ENCODE measurements at regions not wholly inside any gene's neighbourhood (a gene's known extent, or its start where the extent isn't known, plus 50 kb on each side); places are given as distances from the start of the nearest gene placed in this dataset.

DNA sequence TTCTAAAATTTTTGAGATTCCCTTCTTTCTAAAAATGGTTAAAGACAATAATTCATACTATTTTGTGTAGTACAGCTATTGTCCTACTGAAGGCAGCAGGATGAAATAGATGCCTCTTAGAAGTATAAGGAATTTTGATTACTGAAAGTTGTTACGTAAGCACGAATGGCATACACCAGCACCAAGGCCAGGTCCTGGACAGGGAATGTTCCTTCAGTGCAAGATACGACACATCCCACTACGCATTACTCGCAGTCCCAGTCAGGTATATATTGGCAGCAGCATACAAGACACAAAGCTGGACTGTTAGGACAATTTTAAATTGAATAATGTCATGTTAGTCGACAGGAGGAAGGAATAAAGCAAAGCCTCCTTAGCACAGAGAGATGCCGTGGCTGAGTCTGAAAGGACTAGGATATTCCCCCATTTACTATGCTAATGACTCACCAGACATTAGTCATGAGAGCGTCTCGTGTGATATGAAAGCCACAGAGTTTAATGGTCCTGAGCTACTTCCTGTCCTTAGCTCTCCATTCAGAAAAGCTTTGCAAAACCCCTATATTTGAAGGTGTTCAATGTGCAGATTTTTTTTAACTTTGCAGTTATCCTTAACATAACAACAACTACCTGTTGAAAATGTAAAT is 504.3 kb downstream of the FAM133A start:
- Histone ChIP-seq H2BK12ac (ENCODE audit: low read depth, low read length) (no peak overlapping the region), H2BK15ac (ENCODE audit: low read length) (no peak overlapping the region), H3K9ac (replicated peaks in 1 of 4; ENCODE audit: extremely low read depth in 1 of 4, low read depth in 3 of 4, low read length in 3 of 4) (no peak overlapping the region), H4K8ac (ENCODE audit: extremely low read depth, insufficient read depth, low read length) (no peak overlapping the region), H3K23ac (ENCODE audit: insufficient read length) (no peak overlapping the region), H2BK20ac (ENCODE audit: low read length) (no peak overlapping the region), H2AFZ (ENCODE audit: low read length) (no peak overlapping the region), H3K56ac (replicated peaks; ENCODE audit: insufficient read length, low read depth, low read length) (no peak overlapping the region), H2AK5ac (ENCODE audit: low read depth, low read length) (no peak overlapping the region), H3K27me3 (replicated peaks in 1 of 4; ENCODE audit: control insufficient read depth in 3 of 4, extremely low read depth in 1 of 4, insufficient read depth in 3 of 4, low read length in 3 of 4) (no peaks in the 10 kb centered on the region), H2BK120ac (replicated peaks; ENCODE audit: low read depth, low read length) (no peak overlapping the region), H3K23me2 (ENCODE audit: low read depth, low read length) (no peaks in the 10 kb centered on the region), H3K79me1 (ENCODE audit: low read depth, low read length) (no peaks in the 10 kb centered on the region), H3K9me3 (ENCODE audit: insufficient read depth in 2 of 2, low read depth in 1 of 2, low read length in 1 of 2) (peaks cover 0 to 3% of the 10 kb centered on the region in 2 experiments; a peak in 2 of 4 replicates), H3K4me2 (ENCODE audit: insufficient read depth in 1 of 2, low read depth in 2 of 2, low read length in 2 of 2) (no peak overlapping the region), H3K27ac (ENCODE audit: low read depth, low read length) (no peak overlapping the region), H3K36me3 (ENCODE audit: control insufficient read depth in 2 of 4, insufficient read depth in 4 of 4, low read length in 3 of 4) (no peaks in the 10 kb centered on the region), H3K14ac (ENCODE audit: insufficient read length) (no peak overlapping the region), H3K4ac (replicated peaks; ENCODE audit: insufficient read length, low read depth, low read length) (no peak overlapping the region), H4K20me1 (replicated peaks in 1 of 2; ENCODE audit: control insufficient read depth in 1 of 2, insufficient read depth in 2 of 2, low read length in 2 of 2) (no peaks in the 10 kb centered on the region), H3K18ac (ENCODE audit: extremely low read depth, low read length) (no peak overlapping the region), H3K4me1 (replicated peaks in 1 of 4; ENCODE audit: control insufficient read depth in 3 of 4, insufficient read depth in 4 of 4, low read length in 3 of 4) (no peaks in the 10 kb centered on the region), H4K91ac (replicated peaks; ENCODE audit: insufficient read length, low read length) (no peak overlapping the region), H4K5ac (ENCODE audit: insufficient read length, low read depth, low read length) (no peak overlapping the region), H2BK5ac (ENCODE audit: low read depth, low read length) (no peak overlapping the region), H3K79me2 (ENCODE audit: control insufficient read depth in 1 of 2, insufficient read depth in 2 of 2, low read length in 2 of 2) (no peaks in the 10 kb centered on the region), H3K4me3 (ENCODE audit: extremely low read depth in 1 of 4, insufficient read depth in 2 of 4, low read depth in 3 of 4, low read length in 4 of 4) (no peak overlapping the region)
- ChIA-PET CTCF (ENCODE audit: partially characterized antibody) (no interaction called here), POLR2A (ENCODE audit: partially characterized antibody) (no interaction called here)
- FAIRE-seq = peak; percentile 13
- no peak for DNase-seq (ENCODE audit: low read depth in 1 of 2, low spot score in 2 of 2)
- WGBS, 2 experiments (ENCODE audit: extremely low coverage in 1 of 2, insufficient coverage in 1 of 2, insufficient read length in 1 of 2, insufficient replicate concordance in 2 of 2, low coverage in 1 of 2, low lambda C conversion rate in 2 of 2, missing lambda C conversion rate in 1 of 2) = 92% methylated on average over 9 of the region's 9 CpGs; no CpG with 5 or more reads in 1 of the 2 experiments
- TF ChIP-seq TEAD4 (IDR thresholded peaks at IDR 0.05; ENCODE audit: low read depth, low read length) = no peak

Measured in H1 (cell line).